GM12874 (cell line): ENCODE measurements at regions not wholly inside any gene's neighbourhood (a gene's known extent, or its start where the extent isn't known, plus 50 kb on each side); places are given as distances from the start of the nearest gene placed in this dataset.

Experiments
- TF ChIP-seq, protein P1 (sequence below): IDR thresholded peaks from 2 replicates; pipeline ENCODE4 v1.5.1; 2011; ENCODE audit warnings: low read depth, mild to moderate bottlenecking, control low read depth, low read length, moderate library complexity; ENCODE audit not compliant: insufficient read depth

DNA sequence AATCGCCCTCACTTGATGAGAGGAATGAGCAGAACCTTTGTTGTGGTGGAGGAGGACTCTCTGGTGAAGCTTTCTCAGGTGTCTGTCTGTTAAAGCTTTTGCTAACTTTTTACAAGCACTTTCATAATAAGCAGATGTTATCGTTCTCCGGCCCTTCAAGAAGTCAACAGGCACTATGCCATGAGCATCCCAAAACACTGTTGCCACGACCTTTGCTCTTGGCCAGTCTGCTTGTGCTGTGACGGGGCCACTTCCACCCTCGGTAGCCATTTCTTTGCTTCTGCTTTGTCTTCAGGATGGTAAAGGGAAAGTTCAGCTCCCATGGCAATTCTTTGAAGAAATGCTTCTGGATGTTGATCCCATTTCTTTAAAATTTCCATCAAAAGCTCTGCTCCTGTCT, 93.5 kb upstream of the ANKRD10 start:
- TF ChIP-seq, protein P1, sequence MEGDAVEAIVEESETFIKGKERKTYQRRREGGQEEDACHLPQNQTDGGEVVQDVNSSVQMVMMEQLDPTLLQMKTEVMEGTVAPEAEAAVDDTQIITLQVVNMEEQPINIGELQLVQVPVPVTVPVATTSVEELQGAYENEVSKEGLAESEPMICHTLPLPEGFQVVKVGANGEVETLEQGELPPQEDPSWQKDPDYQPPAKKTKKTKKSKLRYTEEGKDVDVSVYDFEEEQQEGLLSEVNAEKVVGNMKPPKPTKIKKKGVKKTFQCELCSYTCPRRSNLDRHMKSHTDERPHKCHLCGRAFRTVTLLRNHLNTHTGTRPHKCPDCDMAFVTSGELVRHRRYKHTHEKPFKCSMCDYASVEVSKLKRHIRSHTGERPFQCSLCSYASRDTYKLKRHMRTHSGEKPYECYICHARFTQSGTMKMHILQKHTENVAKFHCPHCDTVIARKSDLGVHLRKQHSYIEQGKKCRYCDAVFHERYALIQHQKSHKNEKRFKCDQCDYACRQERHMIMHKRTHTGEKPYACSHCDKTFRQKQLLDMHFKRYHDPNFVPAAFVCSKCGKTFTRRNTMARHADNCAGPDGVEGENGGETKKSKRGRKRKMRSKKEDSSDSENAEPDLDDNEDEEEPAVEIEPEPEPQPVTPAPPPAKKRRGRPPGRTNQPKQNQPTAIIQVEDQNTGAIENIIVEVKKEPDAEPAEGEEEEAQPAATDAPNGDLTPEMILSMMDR = no peak

- TF ChIP-seq, protein P1 = no peak
These were observed 92.3 kb upstream of the ANKRD10 start for GRCh38 chr13:111007209-111007608.

- TF ChIP-seq, protein P1 = no peak
These were observed 91.7 kb upstream of the ANKRD10 start for GRCh38 chr13:111006506-111007031.

DNA sequence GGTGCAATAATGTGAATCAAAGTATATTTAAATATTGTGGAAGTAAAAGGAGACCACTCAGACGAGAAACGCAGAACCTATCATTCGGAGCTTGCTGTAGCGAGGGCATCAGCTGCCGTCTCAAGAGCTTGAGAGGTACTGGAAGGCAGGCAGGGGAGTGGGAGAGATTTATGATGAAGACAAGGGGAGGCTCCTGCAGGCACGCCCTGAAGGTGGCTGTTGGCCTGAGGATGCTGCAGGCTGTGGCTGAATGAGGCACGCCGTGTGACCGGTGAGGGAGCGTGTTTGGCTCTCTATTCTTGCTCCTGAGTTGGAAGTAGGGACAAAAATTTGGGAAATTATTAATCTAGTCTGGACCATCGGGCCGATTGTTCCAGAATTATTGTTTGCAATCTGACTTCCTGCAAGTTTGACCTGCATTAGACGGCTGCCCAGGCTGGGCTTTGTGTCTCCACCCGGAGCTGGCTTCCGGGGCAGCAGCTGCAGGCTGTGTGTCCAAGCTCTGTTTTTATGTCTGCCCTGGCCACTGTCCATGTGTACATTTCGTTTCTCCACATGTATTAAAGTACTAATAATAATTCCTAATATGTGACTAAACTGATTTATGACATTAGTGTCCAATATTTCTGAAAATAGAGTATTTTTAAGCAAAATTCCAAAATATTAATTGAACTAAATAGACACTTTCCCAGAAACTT, 91.1 kb upstream of the ANKRD10 start:
- TF ChIP-seq, protein P1 = no peak

DNA sequence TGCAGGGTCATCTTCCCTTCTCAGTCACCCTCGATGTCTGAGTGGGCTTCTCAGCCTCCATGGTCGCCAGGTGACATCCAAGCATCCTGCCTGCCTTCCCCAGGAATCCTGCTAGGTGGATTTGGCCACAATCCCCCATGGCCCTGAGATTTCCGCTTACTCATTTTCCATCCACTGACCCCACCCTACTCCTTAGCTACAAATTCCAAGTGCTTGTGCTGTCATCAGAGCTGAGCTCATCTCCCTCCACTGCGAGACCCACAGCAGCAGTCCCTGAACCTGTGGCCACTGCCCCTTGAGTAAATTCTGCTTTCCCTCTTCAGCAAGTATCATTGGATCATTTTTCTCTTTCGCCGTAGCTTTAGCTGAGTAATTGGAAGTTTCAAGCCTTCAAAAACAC, 90.5 kb upstream of the ANKRD10 start:
- TF ChIP-seq, protein P1 = no peak

DNA sequence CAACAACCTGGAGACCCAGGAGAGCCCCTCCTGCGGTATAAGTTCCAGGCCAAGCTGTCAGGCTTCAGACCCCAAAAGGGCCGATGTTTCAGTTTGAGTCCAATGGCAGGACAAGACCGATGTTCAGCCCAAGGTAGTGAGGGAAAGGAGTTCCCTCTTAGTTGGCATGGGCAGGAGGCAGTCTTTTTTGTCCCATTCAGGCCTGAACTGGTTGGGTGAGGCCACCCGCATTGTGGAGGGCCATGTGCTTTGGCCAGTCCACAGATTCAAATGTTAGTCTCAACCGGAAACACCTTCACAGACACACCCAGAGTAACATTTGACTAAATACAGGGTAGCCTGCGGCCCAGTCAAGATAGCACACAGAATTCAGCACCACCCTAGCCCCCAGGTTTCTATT, 89.6 kb upstream of the ANKRD10 start:
- TF ChIP-seq, protein P1 = no peak

GRCh38 chr13:111001636-111002035, 86.8 kb upstream of the ANKRD10 start:
- TF ChIP-seq, protein P1 = no peak
